Stimulated activated CD4-positive, alpha-beta T cell treated with anti-CD3 and anti-CD28 coated beads, Interleukin-2, amount 100 ng/mL, for 4 hours (primary cell): ENCODE measurements at regions not wholly inside any gene's neighbourhood (a gene's known extent, or its start where the extent isn't known, plus 50 kb on each side); places are given as distances from the start of the nearest gene placed in this dataset.

Source experiments
- DNase-seq: peaks from one replicate; pipeline ENCODE4 v3.0.0-alpha.2; 2020; ENCODE audit warnings: low read depth

GRCh38 chr20:22404419-22405170 lies 179.8 kb downstream of the FOXA2 start:
- no peak for DNase-seq

- no peak for DNase-seq
These were observed 180.6 kb downstream of the FOXA2 start for GRCh38 chr20:22403632-22404361.

GRCh38 chr20:22403022-22403631 lies 181.2 kb downstream of the FOXA2 start:
- DNase-seq, result no peak

GRCh38 chr20:22402550-22402949 lies 181.8 kb downstream of the FOXA2 start:
- no peak for DNase-seq

GRCh38 chr20:22400440-22400839 lies 183.9 kb downstream of the FOXA2 start:
- DNase-seq, result no peak

GRCh38 chr20:22394583-22394982 lies 189.8 kb downstream of the FOXA2 start:
- DNase-seq, result no peak

- no peak for DNase-seq
These were observed 193.8 kb downstream of the FOXA2 start for GRCh38 chr20:22390543-22390903.

- DNase-seq, result no peak
These were observed 194.4 kb downstream of the FOXA2 start for GRCh38 chr20:22389836-22390542.

GRCh38 chr20:22387452-22387851 lies 196.9 kb downstream of the FOXA2 start:
- no peak for DNase-seq

- DNase-seq, result no peak
These were observed 198.1 kb downstream of the FOXA2 start for GRCh38 chr20:22386306-22386623.

GRCh38 chr20:22385602-22386305 lies 198.6 kb downstream of the FOXA2 start:
- DNase-seq, result no peak

GRCh38 chr20:22384978-22385377 lies 199.4 kb downstream of the FOXA2 start:
- DNase-seq, result no peak

- DNase-seq, result no peak
These were observed 201.2 kb downstream of the FOXA2 start for GRCh38 chr20:22383156-22383555.

GRCh38 chr20:22382742-22383141 lies 201.6 kb downstream of the FOXA2 start:
- DNase-seq, result no peak

- DNase-seq, result no peak
These were observed 202.5 kb downstream of the FOXA2 start for GRCh38 chr20:22381812-22382416.

- DNase-seq, result no peak
These were observed 204.9 kb downstream of the FOXA2 start for GRCh38 chr20:22379472-22379871.

GRCh38 chr20:22374678-22375590 lies 209.4 kb downstream of the FOXA2 start:
- no peak for DNase-seq

- no peak for DNase-seq
These were observed 210.3 kb downstream of the FOXA2 start for GRCh38 chr20:22374066-22374465.

- no peak for DNase-seq
These were observed 211.0 kb downstream of the FOXA2 start for GRCh38 chr20:22373164-22373895.

GRCh38 chr20:22371843-22372242 lies 212.5 kb downstream of the FOXA2 start:
- no peak for DNase-seq
